Left cardiac atrium (tissue), 4 donors: ENCODE measurements at regions not wholly inside any gene's neighbourhood (a gene's known extent, or its start where the extent isn't known, plus 50 kb on each side); places are given as distances from the start of the nearest gene placed in this dataset.
"Not testable (repeated sequence)": the region's sequence is repeated elsewhere in the genome, so short reads cannot be mapped to it uniquely, and the experiment has no call there.

ENCODE experiments used
- ATAC-seq, 2 donors: fragments of 200-7000 bp; cut with Tn5 transposase; one replicate each; pipeline ENCODE4 v1.9.1; 2020; ENCODE audit warnings: mild to moderate bottlenecking in 2 of 2, moderate library complexity in 2 of 2
- DNase-seq: peaks from one replicate; pipeline ENCODE4 v3.0.0-alpha.2; 2020
- intact Hi-C, 2 donors: fragments of 100-400 bp; cut with DNase I; formaldehyde crosslinking; loops; one replicate each; pipeline versions ENCODE4 v1.14.1 to v1.15.1; 2022 to 2023
- donor health status: DM: no; HTN: yes; CAD: no.
- donor health status: DM: no; HTN: yes; CAD: no; lungs with severe emphysema.
- donor health status: DM: yes; HTN: yes; CAD: no.
- donor health status: Dilated cardiomyopathy.

- intact Hi-C loops: no loop called here
- ATAC-seq: peak in 1 of 2 donors; percentile 47
- no peak for DNase-seq
Measured at GRCh38 chrX:10676235-10676957, 56.0 kb upstream of the MID1 start.

GRCh38 chrX:10677490-10677889, 57.1 kb upstream of the MID1 start:
- DNase-seq (peak; percentile 51), ATAC-seq (peak; percentile 44 to 47)
- intact Hi-C loops: no loop called here

- DNase-seq (no peak), ATAC-seq (no peak)
- intact Hi-C loops: no loop called here
Measured at GRCh38 chrX:10679387-10679786, 59.0 kb upstream of the MID1 start.

GRCh38 chrX:10681167-10681566, 60.8 kb upstream of the MID1 start:
- intact Hi-C loops: no loop called here
- DNase-seq: no peak
- no peak for ATAC-seq

- ATAC-seq, DNase-seq, intact Hi-C loops: not testable (repeated sequence)
Measured at GRCh38 chrX:10683631-10684030, 63.2 kb upstream of the MID1 start.

- ATAC-seq (no peak), DNase-seq (no peak)
- intact Hi-C loops: no loop called here
Measured at GRCh38 chrX:10685923-10686595, 65.7 kb upstream of the MID1 start.

GRCh38 chrX:10691751-10692150, 71.4 kb upstream of the MID1 start:
- intact Hi-C loops, DNase-seq, ATAC-seq: not testable (repeated sequence)

GRCh38 chrX:10697616-10698317, 77.4 kb upstream of the MID1 start:
- ATAC-seq: no peak
- no peak for DNase-seq
- intact Hi-C loops: no loop called here

GRCh38 chrX:10698318-10698640, 77.9 kb upstream of the MID1 start:
- intact Hi-C loops: no loop called here
- ATAC-seq (no peak), DNase-seq (no peak)

- DNase-seq (no peak), ATAC-seq (no peak)
- intact Hi-C loops: no loop called here
Measured at GRCh38 chrX:10702031-10702430, 81.6 kb upstream of the MID1 start.

GRCh38 chrX:10706342-10706741, 86.0 kb upstream of the MID1 start:
- DNase-seq, intact Hi-C loops, ATAC-seq: not testable (repeated sequence)

- DNase-seq: no peak
- intact Hi-C loops: no loop called here
- ATAC-seq: no peak
Measured at GRCh38 chrX:10707773-10708172, 87.4 kb upstream of the MID1 start.

GRCh38 chrX:10709276-10709675, 88.9 kb upstream of the MID1 start:
- intact Hi-C loops: no loop called here
- no peak for ATAC-seq
- no peak for DNase-seq

GRCh38 chrX:10714531-10714930, 94.1 kb upstream of the MID1 start:
- intact Hi-C loops: no loop called here
- DNase-seq: no peak
- ATAC-seq: no peak

- peak; percentile 42 for DNase-seq
- ATAC-seq: peak; percentile 61 to 78
- intact Hi-C loops: loop anchor here in 1 of 2 donors (2.0 to 10.0 kb wide), 2 partner anchors 382 to 534 kb away; no protein-coding TSS in a partner anchor
Measured at GRCh38 chrX:10722851-10723250, 102.5 kb upstream of the MID1 start.

- intact Hi-C loops: loop anchor here in 1 of 2 donors (10.0 kb wide), 1 partner anchor 380 kb away; no protein-coding TSS in a partner anchor
- DNase-seq: no peak
- ATAC-seq: no peak
Measured at GRCh38 chrX:10725071-10725470, 104.7 kb upstream of the MID1 start.

- ATAC-seq (peak in 1 of 2 donors; percentile 23), DNase-seq (no peak)
- intact Hi-C loops: loop anchor here in 1 of 2 donors (10.0 kb wide), 1 partner anchor 378 kb away; no protein-coding TSS in a partner anchor
Measured at GRCh38 chrX:10726647-10727046, 106.3 kb upstream of the MID1 start.

- intact Hi-C loops: loop anchor here in 1 of 2 donors (10.0 kb wide), 1 partner anchor 376 kb away; no protein-coding TSS in a partner anchor
- DNase-seq: no peak
Measured at GRCh38 chrX:10728806-10729389, 108.5 kb upstream of the MID1 start.

GRCh38 chrX:10739426-10739825, 119.0 kb upstream of the MID1 start:
- DNase-seq (no peak), ATAC-seq (no peak)
- intact Hi-C loops: no loop called here

More at GRCh38 chrX:10728806-10729389, 108.5 kb upstream of the MID1 start:
- ATAC-seq: no peak

- intact Hi-C loops: no loop called here
- no peak for DNase-seq
- ATAC-seq: no peak
Measured at GRCh38 chrX:10741003-10741402, 120.6 kb upstream of the MID1 start.
